Upper lobe of left lung (tissue), 6 donors: ENCODE measurements at regions not wholly inside any gene's neighbourhood (a gene's known extent, or its start where the extent isn't known, plus 50 kb on each side); places are given as distances from the start of the nearest gene placed in this dataset.

Source experiments
- ATAC-seq, 2 donors: fragments of 200-7000 bp; cut with Tn5 transposase; one replicate each; pipeline ENCODE4 v1.9.1; 2022; ENCODE audit warnings: mild to moderate bottlenecking in 2 of 2, moderate library complexity in 2 of 2; ENCODE audit not compliant: low FRiP score in 2 of 2
- DNase-seq, 2 donors: peaks; one replicate each; pipeline ENCODE4 v3.0.0-alpha.2; 2019 to 2020
- H3K27ac ChIP-seq, 4 donors: fragments of 200-600 bp; sonication (generic); one replicate each; pipeline ENCODE4 v1.5.1; 2016 to 2019
- H3K27me3 ChIP-seq, 4 donors: fragments of 200-600 bp; sonication (generic); one replicate each; pipeline ENCODE4 v1.5.1; 2017 to 2019
- H3K36me3 ChIP-seq, 4 donors: fragments of 200-600 bp; sonication (generic); one replicate each; pipeline ENCODE4 v1.5.1; 2016 to 2019
- H3K4me1 ChIP-seq, 4 donors: fragments of 200-600 bp; sonication (generic); one replicate each; pipeline ENCODE4 v1.5.1; 2018 to 2019
- H3K4me3 ChIP-seq, 4 donors: fragments of 200-600 bp; sonication (generic); one replicate each; pipeline ENCODE4 v1.5.1; 2017 to 2019; ENCODE audit warnings: mild to moderate bottlenecking in 2 of 4, moderate library complexity in 1 of 4
- H3K9me3 ChIP-seq, 4 donors: fragments of 200-600 bp; sonication (generic); one replicate each; pipeline ENCODE4 v1.5.1; 2018 to 2019
- CTCF ChIP-seq, 6 experiments: fragments of 450-650 bp in 4 of 6; fragments of 200-600 bp in 2 of 6; sonication (generic) in 2 of 6; IDR thresholded peaks; one replicate each; pipeline ENCODE4 v1.5.1; 2016 to 2019; ENCODE audit warnings: antibody characterized with exemption in 6 of 6
- EP300 ChIP-seq, 4 donors: sonication (generic); formaldehyde crosslinking; IDR thresholded peaks; one replicate each; pipeline ENCODE4 v1.5.1; 2017; ENCODE audit warnings: antibody characterized with exemption in 4 of 4, control low read depth in 2 of 4
- POLR2A ChIP-seq, 4 donors: fragments of 450-650 bp; IDR thresholded peaks; one replicate each; pipeline ENCODE4 v1.5.1; 2016 to 2017; ENCODE audit warnings: antibody characterized with exemption in 4 of 4, mild to moderate bottlenecking in 2 of 4
- POLR2AphosphoS5 ChIP-seq, 2 donors: sonication (generic); formaldehyde crosslinking; IDR thresholded peaks; one replicate each; pipeline ENCODE4 v1.5.1; 2017; ENCODE audit warnings: antibody characterized with exemption in 2 of 2
- WGBS, 2 donors: methylation state at CpG; one replicate each; pipeline ENCODE4 v1.1.5; 2017 to 2018; 5-methylcytosine and 5-hydroxymethylcytosine counted together
- donor health status: DM: no; HTN: no; CAD: no; lungs with moderate emphysema.
- donor health status: DM: no; HTN: yes; CAD: no; lungs with severe emphysema.

GRCh38 chr5:112024221-112024620 lies 267.2 kb upstream of the NREP start:
- no peak overlapping the region for H3K4me3 ChIP-seq
- H3K9me3 ChIP-seq, result no peaks in the 10 kb centered on the region
- DNase-seq (no peak), ATAC-seq (no peak)
- no peak overlapping the region for H3K27ac ChIP-seq
- no peaks in the 10 kb centered on the region for H3K36me3 ChIP-seq
- 87 to 90% methylated on average over 3 of the region's 3 CpGs for WGBS, 2 donors
- TF ChIP-seq POLR2AphosphoS5 (IDR thresholded peaks at IDR 0.05) (no peak), CTCF (IDR thresholded peaks at IDR 0.05) (no peak), POLR2A (IDR thresholded peaks at IDR 0.05) (no peak), EP300 (IDR thresholded peaks at IDR 0.05) (no peak)
- no peaks in the 10 kb centered on the region for H3K27me3 ChIP-seq
- H3K4me1 ChIP-seq, result no peaks in the 10 kb centered on the region

- H3K4me3 ChIP-seq, result no peak overlapping the region
- ATAC-seq (no peak), DNase-seq (no peak)
- TF ChIP-seq CTCF (IDR thresholded peaks at IDR 0.05) (no peak), EP300 (IDR thresholded peaks at IDR 0.05) (no peak), POLR2A (IDR thresholded peaks at IDR 0.05) (no peak), POLR2AphosphoS5 (IDR thresholded peaks at IDR 0.05) (no peak)
- WGBS, 2 donors, result 86 to 91% methylated on average over 3 of the region's 3 CpGs
- H3K27ac ChIP-seq, result no peak overlapping the region
- no peaks in the 10 kb centered on the region for H3K36me3 ChIP-seq
- H3K27me3 ChIP-seq, result no peaks in the 10 kb centered on the region
- no peaks in the 10 kb centered on the region for H3K4me1 ChIP-seq
- no peaks in the 10 kb centered on the region for H3K9me3 ChIP-seq
Observed at GRCh38 chr5:112023766-112024165, 266.8 kb upstream of the NREP start.

GRCh38 chr5:112018846-112019245 lies 261.9 kb upstream of the NREP start:
- no peaks in the 10 kb centered on the region for H3K36me3 ChIP-seq
- 53 to 75% methylated on average over 2 of the region's 2 CpGs for WGBS, 2 donors
- no peak overlapping the region for H3K27ac ChIP-seq
- peaks cover 0 to 5% (median 0%) of the 10 kb centered on the region in 4 donors for H3K4me1 ChIP-seq
- DNase-seq, result no peak
- ATAC-seq, result no peak
- H3K4me3 ChIP-seq, result no peak overlapping the region
- TF ChIP-seq POLR2AphosphoS5 (IDR thresholded peaks at IDR 0.05) (no peak), EP300 (IDR thresholded peaks at IDR 0.05) (no peak), CTCF (IDR thresholded peaks at IDR 0.05) (no peak)
- no peaks in the 10 kb centered on the region for H3K27me3 ChIP-seq
- H3K9me3 ChIP-seq, result no peaks in the 10 kb centered on the region

GRCh38 chr5:112016980-112017379 lies 260.0 kb upstream of the NREP start:
- H3K36me3 ChIP-seq, result no peaks in the 10 kb centered on the region
- H3K4me1 ChIP-seq, result peaks cover 0 to 11% (median 5%) of the 10 kb centered on the region in 4 donors
- ATAC-seq, result no peak
- H3K27ac ChIP-seq, result no peak overlapping the region
- WGBS, 2 donors, result 94 to 97% methylated on average over 5 of the region's 5 CpGs
- no peak for TF ChIP-seq EP300 (IDR thresholded peaks at IDR 0.05)
- DNase-seq, result no peak
- no peaks in the 10 kb centered on the region for H3K9me3 ChIP-seq
- H3K27me3 ChIP-seq, result no peaks in the 10 kb centered on the region
- no peak overlapping the region for H3K4me3 ChIP-seq

- ATAC-seq, result no peak
- DNase-seq, result no peak
- TF ChIP-seq EP300 (IDR thresholded peaks at IDR 0.05) (no peak), POLR2A (IDR thresholded peaks at IDR 0.05) (no peak), POLR2AphosphoS5 (IDR thresholded peaks at IDR 0.05) (no peak), CTCF (IDR thresholded peaks at IDR 0.05) (no peak)
Observed at GRCh38 chr5:112014783-112015395, 257.9 kb upstream of the NREP start.

More at GRCh38 chr5:112014783-112015395, 257.9 kb upstream of the NREP start:
- Histone ChIP-seq H3K4me3 (no peak overlapping the region), H3K27ac (no peak overlapping the region), H3K27me3 (no peaks in the 10 kb centered on the region), H3K36me3 (no peaks in the 10 kb centered on the region), H3K9me3 (no peaks in the 10 kb centered on the region), H3K4me1 (peaks cover 0 to 11% (median 9%) of the 10 kb centered on the region in 4 donors)
